HG02588 (cell line): ENCODE measurements at regions not wholly inside any gene's neighbourhood (a gene's known extent, or its start where the extent isn't known, plus 50 kb on each side); places are given as distances from the start of the nearest gene placed in this dataset.

Experiments used
- ATAC-seq: cut with Tn5 transposase; IDR thresholded peaks from one replicate; pipeline ENCODE4 v1.9.1; 2021; ENCODE audit warnings: mild to moderate bottlenecking, moderate library complexity; ENCODE audit not compliant: unreplicated experiment

DNA sequence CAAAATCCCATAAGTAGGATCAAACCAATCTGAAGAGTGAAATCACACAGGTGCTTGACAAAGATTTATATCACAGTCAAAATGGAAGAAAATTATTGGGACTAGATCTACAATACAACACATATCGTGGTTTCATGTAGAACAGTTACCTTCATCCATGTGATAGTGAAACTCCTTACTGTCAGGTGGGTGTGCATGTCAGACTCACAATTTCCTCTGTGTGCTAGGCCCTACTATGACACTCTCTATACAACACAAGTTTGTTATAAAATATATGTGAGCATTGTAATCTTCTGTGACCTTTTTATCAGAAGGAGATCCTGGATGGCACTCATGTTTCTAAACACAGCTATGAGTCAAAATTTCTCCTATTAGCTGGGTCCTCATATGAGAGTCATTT is 947.0 kb upstream of the TSPY4 start:
- ATAC-seq: no peak

DNA sequence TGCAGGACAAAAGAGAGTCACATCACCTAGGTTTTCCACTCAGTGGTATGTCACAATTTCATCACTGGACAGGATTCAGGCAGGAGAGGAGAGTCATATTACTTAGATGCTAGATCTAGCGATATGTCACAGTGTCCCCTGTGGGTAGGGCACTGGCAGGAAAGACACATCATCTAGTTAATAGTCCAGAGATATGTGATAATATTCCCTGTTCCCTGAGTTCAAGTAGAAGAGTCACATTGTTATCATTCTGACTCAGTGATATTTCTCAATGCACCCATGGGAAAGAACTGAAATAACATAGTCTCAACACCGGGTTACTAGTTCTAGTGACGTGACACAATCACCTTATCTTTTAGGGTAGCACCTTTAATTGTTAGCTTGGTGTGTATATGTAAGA is 944.0 kb upstream of the TSPY4 start:
- ATAC-seq: no peak

DNA sequence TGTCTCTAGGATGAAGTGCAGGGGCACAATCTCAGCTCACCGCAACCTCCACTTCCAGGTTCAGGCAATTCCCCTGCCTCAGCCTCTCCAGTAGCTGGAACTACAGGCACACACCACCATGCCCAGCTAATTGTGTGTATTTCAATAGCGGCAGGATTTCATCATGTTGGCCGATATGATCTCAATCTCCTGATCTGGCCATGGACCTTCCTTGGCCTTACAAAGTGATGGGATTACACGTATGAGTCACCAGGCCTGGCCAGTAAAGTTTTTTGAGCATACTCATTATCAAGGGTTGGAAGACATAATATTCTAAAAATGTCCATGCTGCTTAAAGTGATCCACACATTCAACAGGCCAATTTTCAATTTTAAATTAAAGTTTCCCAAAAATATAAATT is 914.4 kb upstream of the TSPY4 start:
- no peak for ATAC-seq

DNA sequence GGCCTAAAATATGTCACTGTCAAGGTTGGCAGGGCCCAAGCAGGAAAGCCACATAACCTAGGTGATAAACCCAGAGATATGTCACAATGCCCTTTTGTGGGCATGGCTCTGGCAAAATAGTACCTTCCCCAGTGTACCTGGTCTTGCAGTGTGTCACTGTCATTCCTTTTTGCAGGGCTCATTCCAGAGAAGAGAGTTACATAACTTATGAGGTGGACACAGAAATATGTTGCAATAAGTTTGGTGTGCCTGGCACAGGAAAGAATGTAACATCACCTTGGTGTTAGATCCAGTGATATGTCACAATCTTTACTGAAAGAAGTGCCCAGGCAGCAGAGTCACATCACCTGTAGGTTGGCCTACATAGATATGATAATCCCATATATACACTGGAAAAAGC is 910.8 kb upstream of the TSPY4 start:
- no peak for ATAC-seq

DNA sequence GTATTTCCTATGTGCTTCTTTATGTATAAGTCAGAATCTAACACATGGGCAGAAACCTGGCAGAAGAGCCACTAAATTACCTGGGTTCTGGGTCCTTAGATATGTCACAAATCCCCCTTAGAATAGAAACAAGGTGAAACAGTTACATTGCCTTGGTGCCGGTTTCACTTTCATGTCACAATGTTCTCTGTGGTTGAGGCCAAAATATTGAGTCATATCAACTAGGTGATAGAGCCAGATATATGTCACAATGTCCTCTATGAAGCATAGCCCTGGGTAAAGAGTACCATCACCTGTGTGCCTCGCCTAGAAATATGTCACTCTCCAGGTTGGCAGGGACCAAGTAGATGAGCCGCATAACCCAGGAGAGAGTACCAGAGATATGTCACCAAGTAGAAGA is 899.8 kb upstream of the TSPY4 start:
- ATAC-seq: no peak

DNA sequence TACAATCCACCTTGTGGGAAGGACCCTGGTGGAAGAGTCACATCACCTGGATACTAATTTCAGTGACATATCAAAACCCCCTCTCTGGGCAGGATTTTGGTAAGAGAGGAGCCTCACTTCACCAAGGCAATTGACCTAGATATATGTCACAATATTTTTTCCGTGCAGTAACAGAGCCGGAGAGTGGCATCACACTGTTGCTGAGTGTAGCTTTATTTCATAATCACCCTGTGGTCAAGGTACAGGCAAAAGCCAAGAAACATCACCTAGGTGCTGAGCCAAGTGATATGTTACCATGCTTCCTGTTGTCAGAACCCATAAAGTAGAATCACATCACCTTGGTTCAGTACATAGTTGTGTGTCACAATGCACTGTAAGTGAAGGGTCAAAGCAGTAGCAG is 895.2 kb upstream of the TSPY4 start:
- no peak for ATAC-seq

DNA sequence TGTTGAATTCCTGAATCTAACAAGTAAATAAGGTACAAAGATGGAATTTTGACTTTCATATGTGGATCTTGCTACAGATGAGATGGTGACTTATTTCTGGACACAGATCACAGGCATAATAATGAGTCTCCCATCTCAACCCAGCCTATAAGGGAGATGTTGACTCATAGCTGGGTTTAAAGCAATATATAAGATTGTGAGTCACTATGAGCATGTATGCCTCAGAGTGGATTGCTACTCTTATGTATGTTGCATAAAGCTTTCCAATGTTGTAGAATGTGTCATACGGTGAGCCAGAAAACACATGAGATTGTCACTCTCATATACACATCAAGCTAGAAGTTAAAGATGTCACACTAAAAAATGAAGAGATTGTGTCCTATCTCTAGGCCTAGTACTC is 884.3 kb upstream of the TSPY4 start:
- ATAC-seq: no peak

DNA sequence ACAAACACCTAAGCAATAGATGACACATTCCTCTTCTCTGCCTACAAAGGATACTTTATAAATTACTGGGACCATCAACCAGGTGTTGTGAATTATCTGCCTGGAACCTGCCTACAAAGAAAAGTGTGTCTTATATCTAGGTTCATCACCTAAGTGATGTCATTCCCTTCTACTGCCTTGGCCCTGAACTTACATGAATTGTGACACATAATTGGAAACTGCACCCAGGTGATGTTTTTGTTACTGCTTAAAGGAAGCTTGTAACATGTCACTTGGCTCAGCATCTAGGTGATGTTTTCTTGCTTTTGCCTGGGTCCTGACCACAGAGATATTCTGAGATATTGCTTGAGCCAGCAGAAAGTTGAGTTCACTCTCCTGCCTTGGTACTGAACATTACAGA is 870.5 kb upstream of the TSPY4 start:
- ATAC-seq: no peak

DNA sequence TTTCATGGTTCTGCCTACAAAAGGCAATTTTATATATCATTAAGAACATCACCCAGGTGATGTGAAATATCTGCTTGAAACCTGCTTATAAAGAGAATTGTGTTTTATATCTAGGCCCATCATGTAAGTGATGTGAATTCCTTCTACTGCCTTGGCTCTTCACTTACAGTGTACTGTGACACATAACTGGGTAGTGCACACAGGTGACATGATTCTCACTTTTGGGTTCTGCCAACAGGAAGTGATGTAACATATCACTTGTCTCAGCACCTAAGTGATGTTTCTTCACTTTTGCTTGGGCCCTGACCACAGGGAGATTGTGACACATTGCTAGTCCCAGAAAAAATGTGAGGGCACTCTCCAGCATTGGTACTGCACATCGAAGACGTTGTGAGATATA is 867.0 kb upstream of the TSPY4 start:
- no peak for ATAC-seq

DNA sequence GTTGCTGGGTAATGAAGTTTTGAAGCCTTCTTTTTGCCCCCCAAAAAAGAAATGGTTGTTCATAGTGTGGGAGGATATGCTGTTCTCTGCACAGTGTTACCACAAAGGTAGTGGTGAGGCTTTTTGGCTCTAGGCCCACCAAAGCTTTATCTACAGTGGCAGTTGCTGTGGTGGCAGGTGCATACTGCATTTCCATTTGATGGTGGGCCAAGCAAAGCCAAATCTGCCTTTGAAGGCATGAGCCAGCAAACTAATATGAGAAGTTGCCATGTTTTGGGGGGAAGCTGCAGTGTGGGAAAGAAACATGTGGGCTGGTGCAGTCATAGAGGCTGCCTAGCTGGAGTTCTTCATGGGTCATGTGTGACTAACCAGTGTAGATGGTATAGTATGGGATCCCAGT is 858.1 kb upstream of the TSPY4 start:
- ATAC-seq: no peak

DNA sequence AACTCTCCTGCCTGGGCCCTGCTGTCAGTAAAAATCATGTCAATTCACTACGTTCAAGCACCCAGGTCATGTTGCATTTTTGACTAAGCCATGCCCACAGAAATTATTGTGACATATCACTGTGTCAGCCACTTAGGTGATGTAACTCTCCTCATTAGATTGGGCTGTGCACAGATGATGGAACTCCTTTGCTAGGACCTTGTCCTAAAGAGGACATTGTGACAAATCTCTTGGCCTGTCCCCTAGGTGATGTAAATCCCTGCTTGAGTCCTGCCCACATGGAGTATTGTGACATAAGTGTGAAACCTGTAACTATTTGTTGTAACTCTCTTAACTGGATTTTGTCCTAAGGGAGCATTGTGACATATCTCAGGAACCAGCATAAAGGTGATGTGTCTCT is 848.3 kb upstream of the TSPY4 start:
- no peak for ATAC-seq

DNA sequence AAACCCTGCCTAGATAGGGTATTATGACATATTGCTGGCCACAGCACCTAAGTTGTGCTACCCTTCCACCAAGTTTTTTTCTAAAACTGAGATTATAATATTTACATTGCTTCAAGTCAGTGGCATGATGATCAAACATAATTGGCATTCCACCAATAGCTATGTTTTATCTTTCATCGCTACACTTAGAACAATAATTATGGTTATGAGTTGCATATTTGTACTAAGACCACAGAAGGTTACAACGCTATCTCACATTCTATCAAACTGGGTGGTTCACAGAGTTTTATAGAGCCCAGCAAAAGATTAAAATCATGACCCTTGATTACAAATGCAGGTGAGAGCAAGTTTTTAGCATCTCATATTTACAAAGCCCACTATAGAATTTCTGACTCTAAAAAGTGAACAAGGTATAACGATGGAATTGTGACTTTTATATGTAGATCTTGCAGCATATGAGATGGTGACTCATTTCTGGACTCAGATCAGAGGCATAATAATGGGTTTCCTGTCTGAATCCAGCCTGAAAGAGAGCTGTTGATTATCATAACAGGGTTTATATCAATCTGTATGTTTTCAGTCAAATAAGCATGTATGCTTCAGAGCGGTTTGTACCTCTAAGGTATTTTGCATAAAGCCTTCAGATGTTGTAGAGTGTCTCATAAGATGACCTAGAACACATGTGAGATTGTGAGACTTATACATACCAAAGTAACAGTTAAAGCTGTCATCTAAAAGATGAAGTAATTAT is 847.2 kb upstream of the TSPY4 start:
- no peak for ATAC-seq

DNA sequence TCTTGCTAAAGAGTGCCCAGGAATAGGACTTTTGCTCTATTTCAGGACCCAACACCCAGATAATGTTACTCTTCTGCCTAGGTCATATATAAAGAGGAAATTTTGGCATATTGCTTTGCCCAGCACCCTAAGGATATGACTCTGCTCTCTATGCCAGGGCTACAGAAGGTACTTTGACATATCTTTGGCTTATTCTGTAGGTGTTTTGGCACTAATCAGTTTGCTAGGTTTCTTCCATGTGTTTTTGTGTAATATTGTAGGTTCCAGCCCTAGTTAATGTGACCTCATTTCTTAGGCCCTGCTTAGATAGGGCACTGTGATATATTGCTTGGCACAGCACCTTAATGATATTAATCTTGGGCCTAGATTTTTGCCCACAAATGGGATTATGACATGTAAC is 842.9 kb upstream of the TSPY4 start:
- no peak for ATAC-seq

DNA sequence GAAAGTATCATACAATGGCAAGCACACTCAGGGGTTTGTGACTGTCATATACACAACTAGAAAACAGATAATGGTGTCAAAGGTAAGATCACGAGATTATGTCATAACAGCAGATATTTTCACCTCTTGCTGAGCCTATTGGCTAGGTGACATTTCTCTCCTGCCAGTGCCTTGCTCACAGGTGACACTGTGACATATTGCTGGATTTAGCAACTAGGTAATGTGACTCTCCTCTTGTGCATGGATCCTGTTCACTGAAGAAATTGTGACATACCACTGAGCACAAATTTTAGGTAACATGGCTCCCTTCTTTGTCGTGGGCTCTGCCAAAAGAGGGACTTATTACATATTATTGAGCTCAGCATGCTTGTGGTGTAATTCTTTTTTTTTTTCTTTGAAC is 842.0 kb upstream of the TSPY4 start:
- ATAC-seq: no peak

DNA sequence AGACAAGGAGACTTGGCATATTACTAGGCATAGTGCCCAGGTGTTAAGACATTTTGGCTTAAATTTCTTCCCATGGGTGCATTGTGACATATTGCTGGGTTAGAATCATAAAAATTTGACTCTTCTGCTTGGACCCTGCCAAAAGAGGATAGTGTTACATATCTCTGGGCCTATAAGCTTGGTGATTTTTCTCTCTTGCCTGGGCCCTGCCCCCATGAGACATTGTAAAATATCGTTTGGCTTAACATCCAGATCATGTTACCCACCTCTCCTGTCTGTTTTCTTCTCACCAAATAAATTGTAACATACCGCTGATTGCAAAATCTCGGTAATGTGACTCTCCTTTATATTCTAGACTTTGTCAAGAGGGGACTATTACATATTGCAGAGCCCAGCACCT is 836.4 kb upstream of the TSPY4 start:
- no peak for ATAC-seq

DNA sequence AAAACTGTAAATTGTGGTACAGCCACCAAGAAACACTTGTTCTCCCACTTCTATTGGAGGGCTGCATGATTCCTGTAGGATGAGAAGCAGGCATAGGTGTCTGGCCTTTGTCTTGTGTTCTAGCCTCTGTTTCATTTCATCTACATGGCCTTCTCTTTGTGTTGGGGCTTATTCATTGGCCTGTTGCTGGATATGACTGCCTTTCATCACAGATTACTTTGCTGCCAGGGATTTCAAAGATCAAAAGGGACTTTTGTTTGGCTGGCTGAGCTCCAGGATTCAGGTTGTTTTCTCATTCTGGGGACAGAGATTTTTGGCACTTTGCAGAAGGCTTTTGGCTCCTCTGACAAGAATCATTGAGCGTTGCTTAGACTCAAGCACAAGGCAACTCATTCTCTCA is 803.8 kb upstream of the TSPY4 start:
- no peak for ATAC-seq

DNA sequence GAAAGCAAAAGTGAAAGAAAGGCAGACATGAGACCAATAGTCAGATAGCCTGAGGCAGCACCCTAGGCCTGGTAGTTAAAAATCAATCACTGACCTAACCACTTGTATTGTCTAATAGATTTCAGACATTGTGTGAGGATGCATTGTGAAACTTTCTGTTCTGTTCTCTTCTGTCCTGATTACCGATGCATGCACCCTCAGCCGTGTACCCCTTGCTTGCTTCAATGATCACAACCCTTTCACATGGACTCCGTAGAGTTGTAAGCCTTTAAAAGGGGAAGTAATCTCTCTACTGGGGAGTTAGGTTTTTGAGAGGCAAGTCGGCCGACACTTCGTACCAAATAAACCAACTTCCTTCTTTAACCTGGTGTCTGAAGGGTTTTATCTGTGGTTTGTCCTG is 801.6 kb upstream of the TSPY4 start:
- peak; percentile 96 for ATAC-seq

DNA sequence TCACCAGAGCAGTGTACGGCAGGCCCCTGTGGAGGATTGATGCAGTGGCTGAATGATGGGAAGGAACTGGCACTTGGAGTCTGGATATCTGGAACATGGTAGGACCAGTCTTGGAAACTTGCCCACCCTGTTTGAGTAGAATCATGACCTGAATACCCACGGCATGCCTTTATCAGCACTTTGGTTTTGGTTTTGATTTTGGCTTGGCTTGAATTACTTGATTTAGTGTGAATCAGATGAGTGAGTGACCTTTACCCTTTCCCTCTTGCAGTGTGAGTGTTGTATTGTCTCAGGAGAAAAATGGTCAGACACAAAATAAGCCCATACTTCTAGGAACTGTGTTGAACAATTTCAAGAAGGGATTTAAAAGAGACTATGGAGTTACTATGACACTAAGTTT is 801.0 kb upstream of the TSPY4 start:
- ATAC-seq: peak; percentile 13

DNA sequence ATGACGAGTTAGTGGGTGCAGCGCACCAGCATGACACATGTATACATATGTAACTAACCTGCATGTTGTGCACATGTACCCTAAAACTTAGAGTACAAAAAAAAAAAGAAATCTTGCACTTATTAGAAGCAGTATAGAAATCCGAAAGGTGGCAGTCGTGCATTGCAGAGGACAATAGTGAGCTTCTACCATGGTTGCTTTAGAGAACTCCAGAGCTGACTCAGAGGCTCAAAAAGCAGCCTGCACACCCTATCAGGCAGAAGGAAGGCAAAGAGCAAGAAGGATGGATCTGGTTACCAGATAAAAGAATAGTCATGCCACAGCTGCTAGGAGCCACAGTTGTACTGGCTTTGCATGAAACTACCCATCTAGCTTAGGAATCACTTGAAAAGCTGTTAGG is 796.0 kb upstream of the TSPY4 start:
- no peak for ATAC-seq

DNA sequence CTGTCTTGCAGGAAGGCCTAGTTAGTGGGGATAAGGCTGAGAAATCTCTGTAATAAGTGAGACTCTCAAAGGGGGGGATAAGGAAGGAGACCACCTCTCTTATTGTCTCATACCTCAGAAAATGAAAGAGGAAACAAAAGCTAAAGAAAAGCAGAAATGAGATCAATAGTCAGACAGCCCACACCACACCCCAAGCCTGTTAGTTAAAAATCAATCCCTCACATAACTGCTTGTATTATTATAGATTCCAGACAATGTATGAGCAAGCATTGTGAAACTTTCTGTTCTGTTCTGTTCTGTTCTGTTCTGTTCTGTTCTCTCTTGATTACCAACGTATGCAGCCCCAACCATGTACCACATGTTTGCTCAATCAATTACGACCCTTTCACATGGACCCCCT is 792.5 kb upstream of the TSPY4 start:
- no peak for ATAC-seq

DNA sequence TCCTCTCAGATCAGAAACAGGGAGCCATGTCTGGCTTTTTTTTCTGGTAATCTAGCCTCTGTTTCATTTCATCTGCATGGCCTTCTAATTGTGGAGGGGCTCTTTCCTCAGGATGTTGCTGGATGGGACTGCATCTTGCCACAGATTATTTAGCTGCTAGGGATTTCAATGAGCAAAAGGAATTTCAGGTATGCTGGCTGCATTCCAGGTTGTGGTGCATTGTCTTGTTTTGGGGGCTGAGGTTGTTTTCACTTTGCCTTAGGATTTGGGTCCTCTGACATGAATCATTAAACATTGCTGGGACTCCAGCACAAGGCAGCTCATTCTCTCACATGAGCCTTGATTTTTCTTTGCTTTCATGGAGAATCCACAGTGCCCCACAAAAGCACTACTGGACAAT is 789.3 kb upstream of the TSPY4 start:
- ATAC-seq: no peak

DNA sequence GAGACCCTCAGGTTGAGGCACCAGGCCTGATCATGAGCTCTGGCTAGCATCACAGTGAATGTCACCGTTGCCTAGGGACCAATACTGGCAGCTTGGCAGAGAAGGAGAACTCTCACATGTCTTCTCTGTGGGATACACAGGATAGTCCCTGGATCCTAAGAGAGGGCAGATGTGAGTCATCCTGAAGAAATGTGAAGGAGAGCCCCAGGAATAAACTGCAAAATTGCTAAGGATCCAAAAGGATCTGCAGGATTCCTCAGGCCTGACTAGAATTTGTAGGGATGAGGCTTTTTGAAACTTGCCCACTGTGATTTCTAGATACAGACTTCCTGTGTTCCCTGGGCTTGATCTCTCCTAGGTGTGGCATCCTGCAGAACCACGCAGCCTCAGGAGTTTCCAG is 785.9 kb upstream of the TSPY4 start:
- ATAC-seq: no peak

DNA sequence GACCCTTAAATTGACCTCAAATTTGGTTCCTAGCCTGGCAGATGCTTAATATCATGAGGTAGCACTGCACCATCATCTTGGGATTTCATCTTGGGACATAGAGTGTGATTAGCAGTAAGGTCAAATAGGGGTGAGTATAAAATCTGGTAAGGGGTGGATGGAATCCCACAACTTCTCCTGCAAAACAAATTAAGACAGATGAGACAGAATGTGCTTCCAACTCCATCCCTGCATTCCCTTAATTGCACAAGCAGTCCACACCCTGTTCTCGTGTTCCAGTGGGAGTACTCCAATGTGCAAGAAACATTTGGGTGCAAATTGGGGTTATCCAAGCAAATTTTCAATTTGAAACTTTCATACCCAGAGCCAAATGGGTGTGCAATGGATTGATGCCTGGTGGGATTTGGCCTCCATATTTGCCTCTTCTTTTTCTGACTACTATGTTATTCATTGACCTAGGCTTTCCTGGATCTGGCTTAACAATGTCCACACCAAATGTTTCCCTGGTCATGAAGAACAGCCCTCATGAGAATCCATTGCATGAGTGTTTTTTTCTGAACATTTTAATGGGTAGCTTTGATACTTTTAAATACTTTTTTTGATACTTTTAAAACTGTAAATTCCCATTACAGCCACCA is 785.0 kb upstream of the TSPY4 start:
- no peak for ATAC-seq
